ENCODE measurements at regions not wholly inside any gene's neighbourhood (a gene's known extent, or its start where the extent isn't known, plus 50 kb on each side); places are given as distances from the start of the nearest gene placed in this dataset.

GRCh38 chr1:106975944-106976343 lies 80.5 kb upstream of the PRMT6 start:
- no peak overlapping the region for H3K4me3 ChIP-seq

GRCh38 chr1:106978477-106979322 lies 77.8 kb upstream of the PRMT6 start:
- no peaks in the 10 kb centered on the region for H3K4me1 ChIP-seq
- H3K9me3 ChIP-seq, result no peaks in the 10 kb centered on the region
- no peak for DNase-seq (ENCODE audit: low spot score)
- TF ChIP-seq CTCF (IDR thresholded peaks at IDR 0.05), result no peak
- H3K27me3 ChIP-seq, result no peaks in the 10 kb centered on the region
- no peak overlapping the region for H3K4me3 ChIP-seq
- H3K27ac ChIP-seq, result no peak overlapping the region
- H3K36me3 ChIP-seq, result no peaks in the 10 kb centered on the region

More at GRCh38 chr1:106975944-106976343, 80.5 kb upstream of the PRMT6 start:
- Histone ChIP-seq H3K27ac (no peak overlapping the region), H3K36me3 (no peaks in the 10 kb centered on the region), H3K27me3 (no peaks in the 10 kb centered on the region), H3K9me3 (no peaks in the 10 kb centered on the region), H3K4me1 (no peaks in the 10 kb centered on the region)
- no peak for DNase-seq (ENCODE audit: low spot score)
- no peak for TF ChIP-seq CTCF (IDR thresholded peaks at IDR 0.05)

GRCh38 chr1:106979371-106979770 lies 77.1 kb upstream of the PRMT6 start:
- Histone ChIP-seq H3K27me3 (no peaks in the 10 kb centered on the region), H3K4me1 (no peaks in the 10 kb centered on the region), H3K9me3 (no peaks in the 10 kb centered on the region), H3K27ac (no peak overlapping the region), H3K36me3 (no peaks in the 10 kb centered on the region), H3K4me3 (no peak overlapping the region)
- TF ChIP-seq CTCF (IDR thresholded peaks at IDR 0.05), result no peak
- no peak for DNase-seq (ENCODE audit: low spot score)

- Histone ChIP-seq H3K4me3 (no peak overlapping the region), H3K27me3 (no peaks in the 10 kb centered on the region), H3K4me1 (no peaks in the 10 kb centered on the region), H3K27ac (no peak overlapping the region), H3K36me3 (no peaks in the 10 kb centered on the region), H3K9me3 (no peaks in the 10 kb centered on the region)
- DNase-seq (ENCODE audit: low spot score), result no peak
- TF ChIP-seq CTCF (IDR thresholded peaks at IDR 0.05), result no peak
These were observed 76.4 kb upstream of the PRMT6 start for GRCh38 chr1:106980121-106980520.

GRCh38 chr1:106984801-106985200 lies 71.7 kb upstream of the PRMT6 start:
- no peak for TF ChIP-seq CTCF (IDR thresholded peaks at IDR 0.05)
- Histone ChIP-seq H3K4me1 (no peaks in the 10 kb centered on the region), H3K36me3 (no peaks in the 10 kb centered on the region)

GRCh38 chr1:106986603-106987002 lies 69.9 kb upstream of the PRMT6 start:
- no peak for TF ChIP-seq CTCF (IDR thresholded peaks at IDR 0.05)
- Histone ChIP-seq H3K27me3 (no peaks in the 10 kb centered on the region), H3K36me3 (no peaks in the 10 kb centered on the region), H3K9me3 (no peaks in the 10 kb centered on the region), H3K4me3 (no peak overlapping the region), H3K27ac (no peak overlapping the region), H3K4me1 (no peaks in the 10 kb centered on the region)
- no peak for DNase-seq (ENCODE audit: low spot score)

More at GRCh38 chr1:106984801-106985200, 71.7 kb upstream of the PRMT6 start:
- H3K27me3 ChIP-seq, result no peaks in the 10 kb centered on the region
- DNase-seq (ENCODE audit: low spot score), result no peak
- H3K27ac ChIP-seq, result no peak overlapping the region
- no peak overlapping the region for H3K4me3 ChIP-seq
- H3K9me3 ChIP-seq, result no peaks in the 10 kb centered on the region

Data from right atrium auricular region (tissue), 2 donors.